Sigmoid colon (tissue), 4 donors: ENCODE measurements at regions not wholly inside any gene's neighbourhood (a gene's known extent, or its start where the extent isn't known, plus 50 kb on each side); places are given as distances from the start of the nearest gene placed in this dataset.

Experiments
- CTCF ChIP-seq, 4 experiments: fragments of 450-650 bp in 3 of 4; fragments of 200-600 bp in 1 of 4; IDR thresholded peaks; one replicate each; pipeline ENCODE4 v1.5.1; 2016 to 2019; ENCODE audit warnings: antibody characterized with exemption in 4 of 4, mild to moderate bottlenecking in 3 of 4, moderate library complexity in 2 of 4
- POLR2A ChIP-seq, 2 donors: fragments of 450-650 bp; IDR thresholded peaks; one replicate each; pipeline ENCODE4 v1.6.1; 2016; ENCODE audit warnings: antibody characterized with exemption in 2 of 2, mild to moderate bottlenecking in 2 of 2, moderate library complexity in 2 of 2
- POLR2AphosphoS5 ChIP-seq, 4 donors: sonication (generic); formaldehyde crosslinking; IDR thresholded peaks; one replicate each; pipeline ENCODE4 v1.6.1; 2017; ENCODE audit warnings: antibody characterized with exemption in 4 of 4

- TF ChIP-seq CTCF (IDR thresholded peaks at IDR 0.05) (no peak), POLR2AphosphoS5 (IDR thresholded peaks at IDR 0.05) (no peak), POLR2A (IDR thresholded peaks at IDR 0.05) (no peak)
These were observed 191.0 kb downstream of the MIAT start for GRCh38 chr22:26848244-26848920.
